Caco-2 (cell line): ENCODE measurements at regions not wholly inside any gene's neighbourhood (a gene's known extent, or its start where the extent isn't known, plus 50 kb on each side); places are given as distances from the start of the nearest gene placed in this dataset.

Experiments used
- BruUV-seq: library from RNA; stranded (reverse); fragments of 400-500 nt; replicated peaks from 2 replicates; lab custom pipeline; 2021; lab: Mats Ljungman, UMichigan
- CTCF ChIA-PET: fragments of 300-600 bp; sonication (Branson Sonifier 250); formaldehyde crosslinking; loops from one replicate; lab custom pipeline; 2022; ENCODE audit warnings: antibody characterized with exemption; lab: Charles Lee
- POLR2A ChIA-PET: fragments of 300-600 bp; sonication (Branson Sonifier 250); formaldehyde crosslinking; loops from one replicate; lab custom pipeline; 2022; ENCODE audit warnings: antibody characterized with exemption; lab: Charles Lee
- DNase-seq, 2 experiments: peaks; one replicate each; pipeline versions ENCODE4 v3.0.0 to v3.0.0-alpha.2; 2020 to 2022
- H3K27me3 ChIP-seq: replicated peaks from 2 replicates; pipeline ENCODE4 v1.6.0; 2011; ENCODE audit warnings: low read length; ENCODE audit not compliant: control insufficient read depth, insufficient read depth
- H3K36me3 ChIP-seq: 2 replicates; pipeline ENCODE4 v1.5.1; 2011; ENCODE audit warnings: low read length; ENCODE audit not compliant: control insufficient read depth, insufficient read depth
- H3K4me1 ChIP-seq: fragments of 250-450 bp; sonication (Bioruptor Pico); 2 replicates; pipeline ENCODE4 v1.5.1; 2020; ENCODE audit warnings: mild to moderate bottlenecking
- H3K4me3 ChIP-seq: 2 replicates; pipeline ENCODE4 v1.5.1; 2011; ENCODE audit warnings: low read depth, mild to moderate bottlenecking, control low read depth, low read length
- H3K9me3 ChIP-seq: fragments of 250-450 bp; sonication (Bioruptor Pico); 2 replicates; pipeline ENCODE4 v1.5.1; 2020; ENCODE audit warnings: mild to moderate bottlenecking, moderate library complexity
- H3K27ac Mint-ChIP-seq: one replicate; pipeline ENCODE4 v1.8.0; 2022; ENCODE audit warnings: mixed read lengths; ENCODE audit not compliant: unreplicated experiment
- H3K27me3 Mint-ChIP-seq: one replicate; pipeline ENCODE4 v1.8.0; 2022; ENCODE audit warnings: mixed read lengths; ENCODE audit not compliant: insufficient read depth, unreplicated experiment
- H3K36me3 Mint-ChIP-seq: one replicate; pipeline ENCODE4 v1.8.0; 2022; ENCODE audit warnings: mild to moderate bottlenecking, mixed read lengths; ENCODE audit not compliant: insufficient read depth, unreplicated experiment
- H3K4me1 Mint-ChIP-seq: one replicate; pipeline ENCODE4 v1.8.0; 2022; ENCODE audit warnings: low read depth, mixed read lengths; ENCODE audit not compliant: unreplicated experiment
- H3K4me3 Mint-ChIP-seq: one replicate; pipeline ENCODE4 v1.8.0; 2022; ENCODE audit warnings: mild to moderate bottlenecking, moderate library complexity, mixed read lengths; ENCODE audit not compliant: unreplicated experiment
- H3K9me3 Mint-ChIP-seq: one replicate; pipeline ENCODE4 v1.8.0; 2022; ENCODE audit warnings: mixed read lengths; ENCODE audit not compliant: unreplicated experiment
- CTCF ChIP-seq, 2 experiments: fragments of 200-600 bp in 1 of 2; IDR thresholded peaks; 1 replicate in 1 of 2; 2 replicates in 1 of 2; pipeline versions ENCODE4 v1.5.1 to v1.8.0; 2011 to 2022; ENCODE audit warnings: antibody characterized with exemption in 1 of 2, control low read depth in 1 of 2, inconsistent platforms in 1 of 2, low read depth in 1 of 2, low read length in 1 of 2, mild to moderate bottlenecking in 1 of 2, moderate library complexity in 1 of 2; ENCODE audit not compliant: insufficient read depth in 1 of 2, severe bottlenecking in 1 of 2, unreplicated experiment in 1 of 2
- intact Hi-C: fragments of 100-400 bp; cut with micrococcal nuclease; formaldehyde crosslinking; loops from one replicate; pipeline ENCODE4 v1.10.0; 2022; ENCODE audit not compliant: unreplicated experiment

- no peaks in the 10 kb centered on the region for H3K27me3 ChIP-seq
- ChIA-PET POLR2A (interaction anchor here (0.8 to 1.6 kb wide), 7 partner anchors 29 to 463 kb away, joined by 3 to 9 read pairs (median 4); no protein-coding TSS in a partner anchor), CTCF (interaction anchor here (0.5 to 2.1 kb wide), 10 partner anchors 29 to 1328 kb away, joined by 3 to 9 read pairs (median 5); no protein-coding TSS in a partner anchor)
- peaks cover 52% of the 10 kb centered on the region for H3K4me1 ChIP-seq
- H3K9me3 ChIP-seq = no peaks in the 10 kb centered on the region
- H3K36me3 Mint-ChIP-seq = peaks cover 11% of the 10 kb centered on the region
- no peaks in the 10 kb centered on the region for H3K9me3 Mint-ChIP-seq
- intact Hi-C loops = loop anchor here (1.0 to 2.0 kb wide), 8 partner anchors 29 to 392 kb away; no protein-coding TSS in a partner anchor
- peaks cover 23% of the 10 kb centered on the region for H3K4me1 Mint-ChIP-seq
- no peaks in the 10 kb centered on the region for H3K27me3 Mint-ChIP-seq
- H3K27ac Mint-ChIP-seq = peak overlapping the region; percentile 81
- DNase-seq = peak; percentile 92 to 97
- H3K36me3 ChIP-seq = no peaks in the 10 kb centered on the region
- no peak for TF ChIP-seq CTCF (IDR thresholded peaks at IDR 0.05; ENCODE audit: insufficient read depth in 1 of 2, low read depth in 1 of 2, low read length in 1 of 2, severe bottlenecking in 1 of 2, unreplicated experiment in 1 of 2)
- peak overlapping the region; percentile 28 for H3K4me3 Mint-ChIP-seq
- no TSS peak for BruUV-seq
- H3K4me3 ChIP-seq = no peak overlapping the region
These were observed 214.1 kb upstream of the ANKRD55 start for GRCh38 chr5:56447232-56447631.

- BruUV-seq = TSS peak; percentile 65
- Mint-ChIP-seq H3K27me3 (no peaks in the 10 kb centered on the region), H3K27ac (peak overlapping the region; percentile 81), H3K4me3 (peak overlapping the region; percentile 28), H3K9me3 (no peaks in the 10 kb centered on the region), H3K4me1 (peaks cover 23% of the 10 kb centered on the region), H3K36me3 (peaks cover 11% of the 10 kb centered on the region)
- Histone ChIP-seq H3K9me3 (no peaks in the 10 kb centered on the region), H3K4me1 (peaks cover 57% of the 10 kb centered on the region), H3K27me3 (no peaks in the 10 kb centered on the region), H3K36me3 (no peaks in the 10 kb centered on the region), H3K4me3 (no peak overlapping the region)
- ChIA-PET POLR2A (interaction anchor here (1.0 to 1.6 kb wide), 6 partner anchors 30 to 191 kb away, joined by 3 to 9 read pairs (median 4); no protein-coding TSS in a partner anchor), CTCF (interaction anchor here (0.5 to 2.1 kb wide), 8 partner anchors 29 to 1329 kb away, joined by 3 to 9 read pairs (median 5); no protein-coding TSS in a partner anchor)
- intact Hi-C loops = loop anchor here (1.0 to 2.0 kb wide), 8 partner anchors 30 to 392 kb away; no protein-coding TSS in a partner anchor
- no peak for TF ChIP-seq CTCF (IDR thresholded peaks at IDR 0.05; ENCODE audit: insufficient read depth in 1 of 2, low read depth in 1 of 2, low read length in 1 of 2, severe bottlenecking in 1 of 2, unreplicated experiment in 1 of 2)
- DNase-seq = no peak
These were observed 213.6 kb upstream of the ANKRD55 start for GRCh38 chr5:56446728-56447127.

GRCh38 chr5:56443826-56444225 lies 210.7 kb upstream of the ANKRD55 start:
- Histone ChIP-seq H3K4me3 (no peak overlapping the region), H3K36me3 (no peaks in the 10 kb centered on the region), H3K27me3 (no peaks in the 10 kb centered on the region), H3K4me1 (peaks cover 63% of the 10 kb centered on the region), H3K9me3 (no peaks in the 10 kb centered on the region)
- CTCF ChIA-PET = no interaction called here
- Mint-ChIP-seq H3K4me1 (peaks cover 40% of the 10 kb centered on the region), H3K4me3 (no peak overlapping the region), H3K36me3 (peaks cover 5% of the 10 kb centered on the region), H3K27ac (no peak overlapping the region), H3K27me3 (no peaks in the 10 kb centered on the region), H3K9me3 (no peaks in the 10 kb centered on the region)
- no TSS peak for BruUV-seq
- POLR2A ChIA-PET = no interaction called here
- intact Hi-C loops = no loop called here
- TF ChIP-seq CTCF (IDR thresholded peaks at IDR 0.05; ENCODE audit: insufficient read depth in 1 of 2, low read depth in 1 of 2, low read length in 1 of 2, severe bottlenecking in 1 of 2, unreplicated experiment in 1 of 2) = no peak
- DNase-seq = no peak
